SK-N-SH treated with all-trans-retinoic acid at 6 μM for 48 hours (cell line): ENCODE measurements at regions not wholly inside any gene's neighbourhood (a gene's known extent, or its start where the extent isn't known, plus 50 kb on each side); places are given as distances from the start of the nearest gene placed in this dataset.

ENCODE experiments used
- ATAC-seq: fragments of 200-7000 bp; cut with Tn5 transposase; 3 replicates; pipeline ENCODE4 v1.9.1; 2020; ENCODE audit warnings: mild to moderate bottlenecking, moderate library complexity
- ARNTL ChIP-seq: fragments of 450-650 bp; formaldehyde crosslinking; IDR thresholded peaks from 2 replicates; pipeline ENCODE4 v1.5.0; 2020; ENCODE audit warnings: low read depth, mild to moderate bottlenecking, moderate library complexity, borderline replicate concordance
- CREB5 ChIP-seq: fragments of 250-450 bp; sonication (Bioruptor Pico); IDR thresholded peaks from 2 replicates; pipeline ENCODE4 v1.5.1; 2020; ENCODE audit warnings: low read depth, mild to moderate bottlenecking, moderate library complexity
- CSDC2 ChIP-seq: fragments of 250-450 bp; sonication (Bioruptor Pico); IDR thresholded peaks from 2 replicates; pipeline ENCODE4 v1.5.0; 2020; ENCODE audit warnings: mild to moderate bottlenecking, moderate library complexity
- CSRNP3 ChIP-seq: fragments of 250-450 bp; sonication (Bioruptor Pico); IDR thresholded peaks from 2 replicates; pipeline ENCODE4 v1.5.1; 2021; ENCODE audit warnings: mild to moderate bottlenecking, moderate library complexity
- ESRRG ChIP-seq: fragments of 250-450 bp; sonication (Bioruptor Pico); IDR thresholded peaks from 2 replicates; pipeline ENCODE4 v1.6.1; 2021; ENCODE audit warnings: mild to moderate bottlenecking
- GLIS3 ChIP-seq: fragments of 250-450 bp; sonication (Bioruptor Pico); IDR thresholded peaks from 2 replicates; pipeline ENCODE4 v1.5.0; 2020; ENCODE audit warnings: mild to moderate bottlenecking, moderate library complexity
- ISL1 ChIP-seq: fragments of 250-450 bp; sonication (Bioruptor Pico); IDR thresholded peaks from 2 replicates; pipeline ENCODE4 v2.1.2; 2022; ENCODE audit warnings: mild to moderate bottlenecking, moderate library complexity
- OSR1 ChIP-seq: fragments of 250-450 bp; sonication (Bioruptor Pico); IDR thresholded peaks from 2 replicates; pipeline ENCODE4 v1.8.0; 2022; ENCODE audit warnings: moderate library complexity, mild to moderate bottlenecking, inconsistent platforms
- PATZ1 ChIP-seq: fragments of 250-450 bp; sonication (Bioruptor Pico); IDR thresholded peaks from 2 replicates; pipeline ENCODE4 v1.8.0; 2020; ENCODE audit warnings: mild to moderate bottlenecking, moderate library complexity, borderline replicate concordance
- PPARA ChIP-seq: fragments of 250-450 bp; sonication (Bioruptor Pico); IDR thresholded peaks from 2 replicates; pipeline ENCODE4 v1.5.0; 2020; ENCODE audit warnings: mild to moderate bottlenecking, borderline replicate concordance
- RARB ChIP-seq: fragments of 250-450 bp; sonication (Bioruptor Pico); IDR thresholded peaks from 2 replicates; pipeline ENCODE4 v1.8.0; 2021; ENCODE audit warnings: mild to moderate bottlenecking, moderate library complexity
- SNAI2 ChIP-seq: fragments of 250-450 bp; sonication (Bioruptor Pico); IDR thresholded peaks from 2 replicates; pipeline ENCODE4 v1.5.0; 2020; ENCODE audit warnings: mild to moderate bottlenecking, moderate library complexity
- TCF4 ChIP-seq: fragments of 250-450 bp; sonication (Bioruptor Pico); IDR thresholded peaks from 2 replicates; pipeline ENCODE4 v1.8.0; 2021; ENCODE audit warnings: mild to moderate bottlenecking, moderate library complexity, borderline replicate concordance
- TOX ChIP-seq: fragments of 250-450 bp; sonication (Bioruptor Pico); IDR thresholded peaks from 2 replicates; pipeline ENCODE4 v1.8.0; 2021; ENCODE audit warnings: mild to moderate bottlenecking, moderate library complexity, borderline replicate concordance
- TSHZ2 ChIP-seq: fragments of 250-450 bp; sonication (Bioruptor Pico); IDR thresholded peaks from 2 replicates; pipeline ENCODE4 v1.5.0; 2020; ENCODE audit warnings: mild to moderate bottlenecking, moderate library complexity
- ZC3H10 ChIP-seq: fragments of 250-450 bp; sonication (Bioruptor Pico); IDR thresholded peaks from 2 replicates; pipeline ENCODE4 v1.5.1; 2021; ENCODE audit warnings: mild to moderate bottlenecking, moderate library complexity
- ZFP3 ChIP-seq: fragments of 250-450 bp; sonication (Bioruptor Pico); IDR thresholded peaks from 2 replicates; pipeline ENCODE4 v1.5.0; 2020; ENCODE audit warnings: mild to moderate bottlenecking, moderate library complexity
- ZFP30 ChIP-seq: fragments of 450-650 bp; formaldehyde crosslinking; IDR thresholded peaks from 2 replicates; pipeline ENCODE4 v1.5.0; 2022; ENCODE audit warnings: mild to moderate bottlenecking, moderate library complexity
- ZNF565 ChIP-seq: fragments of 450-650 bp; formaldehyde crosslinking; conservative IDR thresholded peaks from 2 replicates; pipeline ENCODE4 v1.5.0; 2020; ENCODE audit warnings: low read depth, mild to moderate bottlenecking, moderate library complexity
- ZNF70 ChIP-seq: fragments of 450-650 bp; formaldehyde crosslinking; IDR thresholded peaks from 2 replicates; pipeline ENCODE4 v1.5.0; 2020; ENCODE audit warnings: mild to moderate bottlenecking, moderate library complexity
- ZNF8 ChIP-seq: fragments of 450-650 bp; formaldehyde crosslinking; IDR thresholded peaks from 2 replicates; pipeline ENCODE4 v1.5.0; 2020; ENCODE audit warnings: mild to moderate bottlenecking, moderate library complexity

- no peak for ATAC-seq
These were observed 522.4 kb downstream of the CCSER2 start for GRCh38 chr10:84850826-84851225.

GRCh38 chr10:84854439-84854838, 526.0 kb downstream of the CCSER2 start:
- ATAC-seq, result no peak

More at GRCh38 chr10:84850826-84851225, 522.4 kb downstream of the CCSER2 start:
- TF ChIP-seq ISL1 (CRISPR knock-in tag), result no peak
- no peak for TF ChIP-seq RARB
- no peak for TF ChIP-seq ZNF565 (CRISPR knock-in tag)
- no peak for TF ChIP-seq TOX
- no peak for TF ChIP-seq SNAI2 (CRISPR knock-in tag)
- TF ChIP-seq CSDC2, result no peak
- no peak for TF ChIP-seq TCF4 (CRISPR knock-in tag)
- no peak for TF ChIP-seq GLIS3 (CRISPR knock-in tag)
- TF ChIP-seq ZFP3 (CRISPR knock-in tag), result no peak
- TF ChIP-seq TSHZ2 (CRISPR knock-in tag), result no peak
- TF ChIP-seq OSR1 (CRISPR knock-in tag), result no peak
- TF ChIP-seq CREB5 (CRISPR knock-in tag), result no peak
- no peak for TF ChIP-seq ZC3H10 (CRISPR knock-in tag)
- no peak for TF ChIP-seq CSRNP3
- TF ChIP-seq PATZ1 (CRISPR knock-in tag), result no peak
- TF ChIP-seq PPARA, result no peak
- TF ChIP-seq ZFP30 (CRISPR knock-in tag), result no peak
- no peak for TF ChIP-seq ARNTL (CRISPR knock-in tag)

More at GRCh38 chr10:84854439-84854838, 526.0 kb downstream of the CCSER2 start:
- TF ChIP-seq ZFP3 (CRISPR knock-in tag), result no peak
- TF ChIP-seq OSR1 (CRISPR knock-in tag), result no peak
- TF ChIP-seq ZC3H10 (CRISPR knock-in tag), result no peak
- no peak for TF ChIP-seq ZNF70 (CRISPR knock-in tag)
- TF ChIP-seq TSHZ2 (CRISPR knock-in tag), result no peak
- TF ChIP-seq TOX, result no peak
- no peak for TF ChIP-seq PPARA
- no peak for TF ChIP-seq ZFP30 (CRISPR knock-in tag)
- no peak for TF ChIP-seq ZNF8 (CRISPR knock-in tag)
- TF ChIP-seq TCF4 (CRISPR knock-in tag), result no peak
- TF ChIP-seq RARB, result no peak
- TF ChIP-seq ESRRG (CRISPR knock-in tag), result no peak
- no peak for TF ChIP-seq GLIS3 (CRISPR knock-in tag)
